ENCODE measurements at regions not wholly inside any gene's neighbourhood (a gene's known extent, or its start where the extent isn't known, plus 50 kb on each side); places are given as distances from the start of the nearest gene placed in this dataset.

- POLR2A ChIA-PET, result no interaction called here
- Histone ChIP-seq H3K36me3 (ENCODE audit: control insufficient read depth in 2 of 2, insufficient read depth in 1 of 2, low read length in 2 of 2) (no peaks in the 10 kb centered on the region), H3K27ac (ENCODE audit: extremely low read depth, low read depth, low read length) (no peak overlapping the region), H3K4me1 (ENCODE audit: control insufficient read depth, insufficient read depth, low read length) (no peaks in the 10 kb centered on the region), H3K4me3 (ENCODE audit: low read depth, low read length) (no peak overlapping the region), H3K9me3 (ENCODE audit: control insufficient read depth, insufficient read depth, low read depth, low read length) (no peaks in the 10 kb centered on the region)
- CTCF ChIA-PET, result interaction anchor here (1.2 to 1.7 kb wide), 2 partner anchors 8 to 231 kb away, joined by 5 to 14 read pairs; no protein-coding TSS in a partner anchor
- no peak for TF ChIP-seq TRIM28 (IDR thresholded peaks at IDR 0.05; ENCODE audit: borderline replicate concordance, low read length)
- no peak for TF ChIP-seq ZFP69B (tag by site-specific recombination; IDR thresholded peaks at IDR 0.05)
- TF ChIP-seq ZBTB17 (tag by site-specific recombination; IDR thresholded peaks at IDR 0.05), result no peak
- TF ChIP-seq PRDM2 (tag by site-specific recombination; IDR thresholded peaks at IDR 0.05; ENCODE audit: borderline replicate concordance), result no peak
- no peak for TF ChIP-seq ZNF621 (tag by site-specific recombination; IDR thresholded peaks at IDR 0.05)
- TF ChIP-seq, protein P1, sequence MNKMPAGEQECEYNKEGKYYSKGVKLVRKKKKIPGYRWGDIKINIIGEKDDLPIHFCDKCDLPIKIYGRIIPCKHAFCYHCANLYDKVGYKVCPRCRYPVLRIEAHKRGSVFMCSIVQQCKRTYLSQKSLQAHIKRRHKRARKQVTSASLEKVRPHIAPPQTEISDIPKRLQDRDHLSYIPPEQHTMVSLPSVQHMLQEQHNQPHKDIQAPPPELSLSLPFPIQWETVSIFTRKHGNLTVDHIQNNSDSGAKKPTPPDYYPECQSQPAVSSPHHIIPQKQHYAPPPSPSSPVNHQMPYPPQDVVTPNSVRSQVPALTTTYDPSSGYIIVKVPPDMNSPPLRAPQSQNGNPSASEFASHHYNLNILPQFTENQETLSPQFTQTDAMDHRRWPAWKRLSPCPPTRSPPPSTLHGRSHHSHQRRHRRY (tag by site-specific recombination; IDR thresholded peaks at IDR 0.05), result no peak
- no peak for TF ChIP-seq ZFP37 (tag by site-specific recombination; IDR thresholded peaks at IDR 0.05)
- TF ChIP-seq ZIC2 (tag by site-specific recombination; IDR thresholded peaks at IDR 0.05), result no peak
- TF ChIP-seq, protein P2, sequence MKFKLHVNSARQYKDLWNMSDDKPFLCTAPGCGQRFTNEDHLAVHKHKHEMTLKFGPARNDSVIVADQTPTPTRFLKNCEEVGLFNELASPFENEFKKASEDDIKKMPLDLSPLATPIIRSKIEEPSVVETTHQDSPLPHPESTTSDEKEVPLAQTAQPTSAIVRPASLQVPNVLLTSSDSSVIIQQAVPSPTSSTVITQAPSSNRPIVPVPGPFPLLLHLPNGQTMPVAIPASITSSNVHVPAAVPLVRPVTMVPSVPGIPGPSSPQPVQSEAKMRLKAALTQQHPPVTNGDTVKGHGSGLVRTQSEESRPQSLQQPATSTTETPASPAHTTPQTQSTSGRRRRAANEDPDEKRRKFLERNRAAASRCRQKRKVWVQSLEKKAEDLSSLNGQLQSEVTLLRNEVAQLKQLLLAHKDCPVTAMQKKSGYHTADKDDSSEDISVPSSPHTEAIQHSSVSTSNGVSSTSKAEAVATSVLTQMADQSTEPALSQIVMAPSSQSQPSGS (tag by site-specific recombination; IDR thresholded peaks at IDR 0.05; ENCODE audit: low read depth), result no peak
- TF ChIP-seq, protein P3, sequence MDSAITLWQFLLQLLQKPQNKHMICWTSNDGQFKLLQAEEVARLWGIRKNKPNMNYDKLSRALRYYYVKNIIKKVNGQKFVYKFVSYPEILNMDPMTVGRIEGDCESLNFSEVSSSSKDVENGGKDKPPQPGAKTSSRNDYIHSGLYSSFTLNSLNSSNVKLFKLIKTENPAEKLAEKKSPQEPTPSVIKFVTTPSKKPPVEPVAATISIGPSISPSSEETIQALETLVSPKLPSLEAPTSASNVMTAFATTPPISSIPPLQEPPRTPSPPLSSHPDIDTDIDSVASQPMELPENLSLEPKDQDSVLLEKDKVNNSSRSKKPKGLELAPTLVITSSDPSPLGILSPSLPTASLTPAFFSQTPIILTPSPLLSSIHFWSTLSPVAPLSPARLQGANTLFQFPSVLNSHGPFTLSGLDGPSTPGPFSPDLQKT (IDR thresholded peaks at IDR 0.05; ENCODE audit: borderline replicate concordance, low read depth, low read length), result no peak
- no peak for TF ChIP-seq ZNF639 (tag by site-specific recombination; IDR thresholded peaks at IDR 0.05)
These were observed 173.3 kb upstream of the PARP11 start for GRCh38 chr12:4046495-4046840.

DNA sequence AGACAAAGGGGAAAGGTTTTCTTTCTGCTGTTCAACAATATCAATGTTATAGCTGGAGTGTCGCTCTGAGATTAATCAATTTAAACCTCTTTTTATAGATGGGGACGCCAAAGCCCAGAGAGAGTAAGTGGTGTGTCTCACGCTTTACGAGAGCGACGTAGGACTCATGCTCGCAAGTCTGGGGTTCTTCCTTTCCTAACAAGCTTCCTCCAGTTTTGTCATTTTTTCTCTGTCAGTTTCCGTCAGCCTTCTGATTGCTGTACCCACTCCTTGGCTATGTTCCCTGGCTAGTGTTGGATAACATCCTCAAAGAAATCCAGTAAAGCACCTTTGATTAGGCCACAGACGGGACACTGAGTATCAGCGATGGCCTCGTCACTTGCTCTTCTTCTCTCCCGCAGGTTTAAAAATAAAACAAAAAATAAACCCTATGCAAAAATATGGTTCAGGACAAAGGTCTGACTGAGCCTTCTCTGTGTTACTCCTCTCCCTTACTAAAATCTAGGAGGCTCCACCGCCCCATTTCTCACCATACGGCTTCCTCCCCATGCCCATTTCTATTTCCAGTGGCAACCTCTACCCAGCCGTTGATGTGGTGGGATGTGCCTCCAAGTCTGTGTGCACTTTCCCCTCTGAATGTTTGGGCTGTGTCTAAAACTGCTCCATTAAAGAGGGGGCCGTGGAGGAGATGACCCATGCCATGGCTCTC is 172.7 kb upstream of the PARP11 start:
- Histone ChIP-seq H3K4me3 (ENCODE audit: low read depth, low read length) (no peak overlapping the region), H3K36me3 (ENCODE audit: control insufficient read depth in 2 of 2, insufficient read depth in 1 of 2, low read length in 2 of 2) (no peaks in the 10 kb centered on the region), H3K27ac (ENCODE audit: extremely low read depth, low read depth, low read length) (no peak overlapping the region), H3K9me3 (ENCODE audit: control insufficient read depth, insufficient read depth, low read depth, low read length) (no peaks in the 10 kb centered on the region), H3K4me1 (ENCODE audit: control insufficient read depth, insufficient read depth, low read length) (no peaks in the 10 kb centered on the region)
- ChIA-PET POLR2A (no interaction called here), CTCF (interaction anchor here (1.2 to 1.7 kb wide), 2 partner anchors 8 to 231 kb away, joined by 5 to 14 read pairs; no protein-coding TSS in a partner anchor)
- no peak for TF ChIP-seq ZBTB48 (tag by site-specific recombination; IDR thresholded peaks at IDR 0.05)
- no peak for TF ChIP-seq KLF16 (tag by site-specific recombination; IDR thresholded peaks at IDR 0.05)
- TF ChIP-seq ZNF776 (tag by site-specific recombination; IDR thresholded peaks at IDR 0.05; ENCODE audit: borderline replicate concordance), result no peak
- TF ChIP-seq ZNF610 (tag by site-specific recombination; IDR thresholded peaks at IDR 0.05; ENCODE audit: borderline replicate concordance), result no peak
- TF ChIP-seq FEZF1 (tag by site-specific recombination; IDR thresholded peaks at IDR 0.05), result no peak
- TF ChIP-seq ZNF654 (tag by site-specific recombination; IDR thresholded peaks at IDR 0.05; ENCODE audit: low read depth), result no peak
- TF ChIP-seq, protein P4, sequence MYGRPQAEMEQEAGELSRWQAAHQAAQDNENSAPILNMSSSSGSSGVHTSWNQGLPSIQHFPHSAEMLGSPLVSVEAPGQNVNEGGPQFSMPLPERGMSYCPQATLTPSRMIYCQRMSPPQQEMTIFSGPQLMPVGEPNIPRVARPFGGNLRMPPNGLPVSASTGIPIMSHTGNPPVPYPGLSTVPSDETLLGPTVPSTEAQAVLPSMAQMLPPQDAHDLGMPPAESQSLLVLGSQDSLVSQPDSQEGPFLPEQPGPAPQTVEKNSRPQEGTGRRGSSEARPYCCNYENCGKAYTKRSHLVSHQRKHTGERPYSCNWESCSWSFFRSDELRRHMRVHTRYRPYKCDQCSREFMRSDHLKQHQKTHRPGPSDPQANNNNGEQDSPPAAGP (tag by site-specific recombination; IDR thresholded peaks at IDR 0.05), result no peak
- TF ChIP-seq HOXC10 (CRISPR knock-in tag; IDR thresholded peaks at IDR 0.05), result no peak
- TF ChIP-seq ZNF292 (tag by site-specific recombination; IDR thresholded peaks at IDR 0.05; ENCODE audit: borderline replicate concordance, low read depth), result no peak
- no peak for TF ChIP-seq SCRT1 (tag by site-specific recombination; IDR thresholded peaks at IDR 0.05; ENCODE audit: borderline replicate concordance)
- TF ChIP-seq ZNF10 (tag by site-specific recombination; IDR thresholded peaks at IDR 0.05), result no peak
